GM12878 (cell line): ENCODE measurements at regions not wholly inside any gene's neighbourhood (a gene's known extent, or its start where the extent isn't known, plus 50 kb on each side); places are given as distances from the start of the nearest gene placed in this dataset.

Experiments
- ATAC-seq: fragments of 200-7000 bp; cut with Tn5 transposase; 3 replicates; pipeline ENCODE4 v1.9.1; 2020; ENCODE audit warnings: mild to moderate bottlenecking, moderate library complexity
- BruUV-seq: library from RNA; stranded (reverse); fragments of 400-500 nt; replicated peaks from 2 replicates; lab custom pipeline; 2021; lab: Mats Ljungman, UMichigan
- CTCF ChIA-PET: fragments of 300-600 bp; sonication (Branson Sonifier 250); formaldehyde crosslinking; extraction: SDS; loops from one replicate; lab custom pipeline; 2021; ENCODE audit warnings: inconsistent platforms; lab: Yijun Ruan, JAX
- POLR2A ChIA-PET: fragments of 350-600 bp; formaldehyde crosslinking; extraction: SDS; loops from one replicate; lab custom pipeline; 2021; ENCODE audit warnings: inconsistent platforms; lab: Charles Lee
- RAD21 ChIA-PET: fragments of 300-600 bp; sonication (Branson Sonifier 250); formaldehyde crosslinking; loops from one replicate; lab custom pipeline; 2023; ENCODE audit warnings: antibody characterized with exemption; ENCODE audit not compliant: unreplicated experiment; lab: Charles Lee
- SMC1A ChIA-PET: fragments of 300-600 bp; sonication (Branson Sonifier 250); formaldehyde crosslinking; loops from one replicate; lab custom pipeline; 2023; ENCODE audit not compliant: unreplicated experiment, uncharacterized antibody; lab: Charles Lee
- DNase-seq: peaks from one replicate; pipeline ENCODE4 v3.0.0-alpha.2; 2011; ENCODE audit warnings: low read depth, low spot score
- FAIRE-seq: peaks from 3 replicates; lab custom pipeline; 2011; peaks lifted over from hg19 to GRCh38; lab: Jason Lieb, UNC
- H2AFZ ChIP-seq: 2 replicates; pipeline ENCODE4 v1.6.0; 2011; ENCODE audit warnings: low read depth, low read length, control low read depth; ENCODE audit not compliant: control insufficient read depth
- H3K27ac ChIP-seq: 2 replicates; pipeline ENCODE4 v1.5.1; 2011; ENCODE audit warnings: control low read depth; ENCODE audit not compliant: control insufficient read depth, insufficient read depth
- H3K27me3 ChIP-seq, 2 experiments: replicated peaks in 1 of 2; 2 replicates each; pipeline versions ENCODE4 v1.6.0 to v1.6.1; 2011; ENCODE audit warnings: low read length in 1 of 2; ENCODE audit not compliant: control insufficient read depth in 2 of 2, insufficient read depth in 2 of 2
- H3K36me3 ChIP-seq, 2 experiments: 2 replicates each; pipeline ENCODE4 v1.5.1; 2011; ENCODE audit warnings: low read length in 1 of 2; ENCODE audit not compliant: control insufficient read depth in 2 of 2, insufficient read depth in 2 of 2
- H3K4me1 ChIP-seq: 2 replicates; pipeline ENCODE4 v1.6.1; 2011; ENCODE audit warnings: mild to moderate bottlenecking, low read length, moderate library complexity, mixed read lengths; ENCODE audit not compliant: control insufficient read depth, insufficient read depth
- H3K4me2 ChIP-seq: 2 replicates; pipeline ENCODE4 v1.6.0; 2011; ENCODE audit warnings: control low read depth; ENCODE audit not compliant: control insufficient read depth, insufficient read depth
- H3K4me3 ChIP-seq: fragments of 200-600 bp; sonication (generic); 2 replicates; pipeline ENCODE4 v1.5.1; 2016
- H3K79me2 ChIP-seq: 2 replicates; pipeline ENCODE4 v1.6.0; 2011; ENCODE audit warnings: low read length; ENCODE audit not compliant: control insufficient read depth, insufficient read depth
- H3K9ac ChIP-seq: 2 replicates; pipeline ENCODE4 v1.8.0; 2011; ENCODE audit warnings: low read length, control low read depth, mixed read lengths; ENCODE audit not compliant: control insufficient read depth, insufficient read depth
- H3K9me3 ChIP-seq: replicated peaks from 3 replicates; pipeline ENCODE4 v1.5.1; 2011; ENCODE audit warnings: mild to moderate bottlenecking, low read length; ENCODE audit not compliant: control insufficient read depth, insufficient read depth
- H4K20me1 ChIP-seq: 2 replicates; pipeline ENCODE4 v1.6.0; 2011; ENCODE audit not compliant: control insufficient read depth, insufficient read depth
- ASH2L ChIP-seq: fragments of 300-600, 200-600 bp; sonication (generic); IDR thresholded peaks from 2 replicates; pipeline ENCODE4 v1.6.1; 2017; ENCODE audit warnings: low read depth, mild to moderate bottlenecking, borderline replicate concordance
- CREB1 ChIP-seq: IDR thresholded peaks from 2 replicates; pipeline ENCODE4 v1.6.1; 2012; ENCODE audit warnings: low read depth, mild to moderate bottlenecking, inconsistent platforms
- EED ChIP-seq: sonication (generic); IDR thresholded peaks from 2 replicates; pipeline ENCODE4 v1.6.1; 2016; ENCODE audit warnings: antibody characterized with exemption, low read depth
- ESRRA ChIP-seq: IDR thresholded peaks from 2 replicates; pipeline ENCODE4 v1.6.1; 2012; ENCODE audit warnings: mild to moderate bottlenecking, low read length, improper control_type of control experiment
- HDAC6 ChIP-seq: fragments of 200-600 bp; sonication (generic); IDR thresholded peaks from one replicate; pipeline ENCODE4 v1.8.0; 2017; ENCODE audit warnings: antibody characterized with exemption; ENCODE audit not compliant: unreplicated experiment
- KLF5 ChIP-seq: fragments of 450-650 bp; IDR thresholded peaks from 2 replicates; pipeline ENCODE4 v1.6.1; 2014; ENCODE audit warnings: mild to moderate bottlenecking; ENCODE audit not compliant: partially characterized antibody
- MAX ChIP-seq: IDR thresholded peaks from 2 replicates; pipeline ENCODE4 v1.6.1; 2012; ENCODE audit warnings: low read depth, low read length, improper control_type of control experiment
- MEF2A ChIP-seq: IDR thresholded peaks from 2 replicates; pipeline ENCODE4 v1.6.1; 2011; ENCODE audit warnings: low read depth, mild to moderate bottlenecking, low read length, moderate library complexity; ENCODE audit not compliant: insufficient read depth
- MYB ChIP-seq: fragments of 150-350 bp; IDR thresholded peaks from 2 replicates; pipeline ENCODE4 v1.6.1; 2014; ENCODE audit warnings: mild to moderate bottlenecking, low read depth, low read length, borderline replicate concordance
- MYC ChIP-seq: IDR thresholded peaks from 2 replicates; pipeline ENCODE4 v1.6.1; 2011; ENCODE audit warnings: mild to moderate bottlenecking, low read length, moderate library complexity, inconsistent platforms; ENCODE audit not compliant: insufficient read depth, insufficient replicate concordance, insufficient read length, severe bottlenecking
- SIX5 ChIP-seq: IDR thresholded peaks from 2 replicates; pipeline ENCODE4 v1.6.1; 2011; ENCODE audit warnings: mild to moderate bottlenecking, low read depth, low read length, moderate library complexity; ENCODE audit not compliant: severe bottlenecking
- ZNF622 ChIP-seq: fragments of 450-650 bp; IDR thresholded peaks from 2 replicates; pipeline ENCODE4 v1.6.1; 2017; ENCODE audit warnings: mild to moderate bottlenecking, inconsistent platforms
- WGBS: methylation state at CpG from one replicate; pipeline ENCODE4 v1.1.6; 2016; ENCODE audit warnings: low lambda C conversion rate; ENCODE audit not compliant: insufficient replicate concordance, insufficient coverage; ENCODE audit errors: missing lambda C conversion rate; 5-methylcytosine and 5-hydroxymethylcytosine counted together
- in situ Hi-C: fragments of 300-500 bp; cut with MboI; formaldehyde crosslinking; loops from 9 replicates; pipeline ENCODE4 v1.14.3; 2018; ENCODE audit warnings: mixed read lengths
- intact Hi-C: fragments of 100-400 bp; cut with micrococcal nuclease; formaldehyde crosslinking; loops from one replicate; pipeline ENCODE4 v1.14.2; 2022; ENCODE audit not compliant: unreplicated experiment
- TF ChIP-seq, protein P1 (sequence below): fragments of 450-650 bp; conservative IDR thresholded peaks from 2 replicates; pipeline ENCODE4 v1.6.1; 2017; ENCODE audit warnings: mild to moderate bottlenecking, moderate library complexity

DNA sequence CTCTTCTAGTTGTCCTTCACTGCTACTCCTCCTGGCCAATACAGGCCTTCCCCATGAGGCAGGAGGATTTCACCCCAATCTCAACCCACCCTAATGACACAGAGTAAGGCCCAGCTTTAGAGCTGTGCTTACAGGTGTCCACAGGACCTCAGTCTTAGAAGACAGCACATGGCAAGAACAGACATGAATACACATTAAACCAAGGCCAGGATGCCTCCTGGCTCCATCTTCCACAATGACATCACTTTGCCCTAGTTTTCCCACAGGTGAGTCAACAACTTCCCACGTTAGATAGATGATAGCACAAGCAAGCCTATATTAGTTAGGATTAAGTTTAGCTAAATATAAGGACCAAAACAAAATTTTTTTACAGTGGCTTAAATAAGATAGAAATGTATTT lies 63.8 kb upstream of the NOCT start:
- BruUV-seq: no TSS peak
- H3K79me2 ChIP-seq: no peaks in the 10 kb centered on the region
- H3K27me3 ChIP-seq: no peaks in the 10 kb centered on the region; a peak in 1 of 4 replicates
- in situ Hi-C loops: no loop called here
- CTCF ChIA-PET: interaction anchor here (0.8 kb wide), 1 partner anchor 63 kb away, joined by 3 read pairs; no protein-coding TSS in a partner anchor
- no peak overlapping the region for H3K4me3 ChIP-seq
- TF ChIP-seq ASH2L (no peak), MYB (no peak), MAX (no peak), KLF5 (no peak), EED (no peak), ESRRA (no peak), SIX5 (no peak), CREB1 (no peak), MEF2A (no peak), HDAC6 (no peak), ZNF622 (no peak), MYC (no peak)
- TF ChIP-seq, protein P1, sequence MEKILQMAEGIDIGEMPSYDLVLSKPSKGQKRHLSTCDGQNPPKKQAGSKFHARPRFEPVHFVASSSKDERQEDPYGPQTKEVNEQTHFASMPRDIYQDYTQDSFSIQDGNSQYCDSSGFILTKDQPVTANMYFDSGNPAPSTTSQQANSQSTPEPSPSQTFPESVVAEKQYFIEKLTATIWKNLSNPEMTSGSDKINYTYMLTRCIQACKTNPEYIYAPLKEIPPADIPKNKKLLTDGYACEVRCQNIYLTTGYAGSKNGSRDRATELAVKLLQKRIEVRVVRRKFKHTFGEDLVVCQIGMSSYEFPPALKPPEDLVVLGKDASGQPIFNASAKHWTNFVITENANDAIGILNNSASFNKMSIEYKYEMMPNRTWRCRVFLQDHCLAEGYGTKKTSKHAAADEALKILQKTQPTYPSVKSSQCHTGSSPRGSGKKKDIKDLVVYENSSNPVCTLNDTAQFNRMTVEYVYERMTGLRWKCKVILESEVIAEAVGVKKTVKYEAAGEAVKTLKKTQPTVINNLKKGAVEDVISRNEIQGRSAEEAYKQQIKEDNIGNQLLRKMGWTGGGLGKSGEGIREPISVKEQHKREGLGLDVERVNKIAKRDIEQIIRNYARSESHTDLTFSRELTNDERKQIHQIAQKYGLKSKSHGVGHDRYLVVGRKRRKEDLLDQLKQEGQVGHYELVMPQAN: no peak
- H3K36me3 ChIP-seq: no peaks in the 10 kb centered on the region
- H3K9ac ChIP-seq: no peak overlapping the region
- POLR2A ChIA-PET: no interaction called here
- no peak overlapping the region for H3K27ac ChIP-seq
- H3K4me1 ChIP-seq: no peaks in the 10 kb centered on the region
- DNase-seq (no peak), FAIRE-seq (no peak), ATAC-seq (no peak)
- no peak overlapping the region for H2AFZ ChIP-seq
- H4K20me1 ChIP-seq: no peaks in the 10 kb centered on the region
- RAD21 ChIA-PET: no interaction called here
- WGBS: 0% methylated on average over 1 of the region's 1 CpG
- no peak overlapping the region for H3K4me2 ChIP-seq
- SMC1A ChIA-PET: no interaction called here
- H3K9me3 ChIP-seq: no peaks in the 10 kb centered on the region
- intact Hi-C loops: no loop called here
